Muscle of leg (tissue), 3 donors: ENCODE measurements at regions not wholly inside any gene's neighbourhood (a gene's known extent, or its start where the extent isn't known, plus 50 kb on each side); places are given as distances from the start of the nearest gene placed in this dataset.
"Not testable (repeated sequence)": the region's sequence is repeated elsewhere in the genome, so short reads cannot be mapped to it uniquely, and the experiment has no call there.

Experiments used
- DNase-seq: peaks from one replicate; pipeline ENCODE4 v3.0.0; 2013
- H3K27ac ChIP-seq: one replicate; pipeline ENCODE4 v1.5.1; 2013; ENCODE audit warnings: mild to moderate bottlenecking, low read length, control low read depth
- H3K27me3 ChIP-seq: one replicate; pipeline ENCODE4 v1.6.1; 2013; ENCODE audit warnings: low read length; ENCODE audit not compliant: control insufficient read depth, insufficient read depth
- H3K36me3 ChIP-seq: one replicate; pipeline ENCODE4 v1.6.1; 2013; ENCODE audit warnings: low read length; ENCODE audit not compliant: control insufficient read depth, insufficient read depth
- H3K4me1 ChIP-seq: one replicate; pipeline ENCODE4 v1.6.1; 2013; ENCODE audit warnings: low read length; ENCODE audit not compliant: control insufficient read depth, insufficient read depth
- H3K4me3 ChIP-seq: one replicate; pipeline ENCODE4 v1.5.1; 2013; ENCODE audit warnings: low read length, control low read depth
- H3K9me3 ChIP-seq: replicated peaks from 2 replicates; pipeline ENCODE4 v1.6.1; 2013; ENCODE audit warnings: low read depth, low read length; ENCODE audit not compliant: control insufficient read depth
- WGBS: methylation state at CpG from one replicate; pipeline ENCODE4 v1.1.5; 2013; ENCODE audit warnings: missing lambda C conversion rate; ENCODE audit not compliant: insufficient coverage; 5-methylcytosine and 5-hydroxymethylcytosine counted together

GRCh38 chr17:71769850-71770249, 351.0 kb upstream of the SOX9 start:
- H3K36me3 ChIP-seq: no peaks in the 10 kb centered on the region
- H3K4me1 ChIP-seq: no peaks in the 10 kb centered on the region
- H3K27me3 ChIP-seq: no peaks in the 10 kb centered on the region
- 0% methylated on average over 1 of the region's 2 CpGs for WGBS
- H3K27ac ChIP-seq: no peak overlapping the region
- no peak for DNase-seq
- no peaks in the 10 kb centered on the region for H3K9me3 ChIP-seq
- H3K4me3 ChIP-seq: no peak overlapping the region

GRCh38 chr17:71777048-71777640, 343.7 kb upstream of the SOX9 start:
- no peaks in the 10 kb centered on the region for H3K4me1 ChIP-seq
- H3K4me3 ChIP-seq: no peak overlapping the region
- H3K27me3 ChIP-seq: no peaks in the 10 kb centered on the region
- no peaks in the 10 kb centered on the region for H3K36me3 ChIP-seq
- no peak overlapping the region for H3K27ac ChIP-seq
- 72% methylated on average over 3 of the region's 6 CpGs for WGBS
- no peaks in the 10 kb centered on the region for H3K9me3 ChIP-seq
- no peak for DNase-seq

GRCh38 chr17:71779482-71779881, 341.3 kb upstream of the SOX9 start:
- Histone ChIP-seq H3K9me3 (no peaks in the 10 kb centered on the region), H3K4me3 (no peak overlapping the region), H3K27ac (no peak overlapping the region), H3K27me3 (no peaks in the 10 kb centered on the region), H3K36me3 (no peaks in the 10 kb centered on the region), H3K4me1 (no peaks in the 10 kb centered on the region)
- no peak for DNase-seq
- 88% methylated on average over 2 of the region's 3 CpGs for WGBS

GRCh38 chr17:71780596-71780995, 340.2 kb upstream of the SOX9 start:
- no peaks in the 10 kb centered on the region for H3K27me3 ChIP-seq
- no peaks in the 10 kb centered on the region for H3K36me3 ChIP-seq
- no peak for DNase-seq
- H3K9me3 ChIP-seq: no peaks in the 10 kb centered on the region
- H3K27ac ChIP-seq: no peak overlapping the region
- no peaks in the 10 kb centered on the region for H3K4me1 ChIP-seq
- H3K4me3 ChIP-seq: no peak overlapping the region

GRCh38 chr17:71782021-71782420, 338.8 kb upstream of the SOX9 start:
- not testable (repeated sequence) for H3K4me3 ChIP-seq, H3K9me3 ChIP-seq, DNase-seq, H3K4me1 ChIP-seq, H3K27me3 ChIP-seq, H3K27ac ChIP-seq, H3K36me3 ChIP-seq
- 74% methylated on average over 3 of the region's 8 CpGs for WGBS

- no peak for DNase-seq
- no CpG with 5 or more reads among the region's 4 CpGs for WGBS
- H3K36me3 ChIP-seq: no peaks in the 10 kb centered on the region
- H3K4me1 ChIP-seq: no peaks in the 10 kb centered on the region
- no peak overlapping the region for H3K4me3 ChIP-seq
- H3K9me3 ChIP-seq: no peaks in the 10 kb centered on the region
- H3K27ac ChIP-seq: no peak overlapping the region
- H3K27me3 ChIP-seq: no peaks in the 10 kb centered on the region
Observed at GRCh38 chr17:71790791-71791190, 330.0 kb upstream of the SOX9 start.

- DNase-seq: peak; percentile 33
- H3K9me3 ChIP-seq: no peaks in the 10 kb centered on the region
- 25% methylated on average over 1 of the region's 4 CpGs for WGBS
Observed at GRCh38 chr17:71791311-71791710, 329.5 kb upstream of the SOX9 start.

GRCh38 chr17:71792966-71793365, 327.9 kb upstream of the SOX9 start:
- Histone ChIP-seq H3K36me3 (no peaks in the 10 kb centered on the region), H3K4me3 (no peak overlapping the region), H3K27me3 (no peaks in the 10 kb centered on the region), H3K4me1 (no peaks in the 10 kb centered on the region), H3K9me3 (no peaks in the 10 kb centered on the region), H3K27ac (no peak overlapping the region)
- no peak for DNase-seq
- 86% methylated on average over 2 of the region's 7 CpGs for WGBS

More at GRCh38 chr17:71791311-71791710, 329.5 kb upstream of the SOX9 start:
- Histone ChIP-seq H3K4me1 (no peaks in the 10 kb centered on the region), H3K27ac (no peak overlapping the region), H3K27me3 (no peaks in the 10 kb centered on the region), H3K4me3 (no peak overlapping the region), H3K36me3 (no peaks in the 10 kb centered on the region)

GRCh38 chr17:71793518-71793917, 327.3 kb upstream of the SOX9 start:
- no peak for DNase-seq
- Histone ChIP-seq H3K36me3 (no peaks in the 10 kb centered on the region), H3K27me3 (no peaks in the 10 kb centered on the region), H3K4me3 (no peak overlapping the region), H3K27ac (no peak overlapping the region), H3K4me1 (no peaks in the 10 kb centered on the region), H3K9me3 (no peaks in the 10 kb centered on the region)
- 71% methylated on average over 1 of the region's 2 CpGs for WGBS

GRCh38 chr17:71798701-71799100, 322.1 kb upstream of the SOX9 start:
- H3K36me3 ChIP-seq: no peaks in the 10 kb centered on the region
- H3K4me3 ChIP-seq: no peak overlapping the region
- H3K4me1 ChIP-seq: no peaks in the 10 kb centered on the region
- whole genome bisulfite sequencing: 80% methylated on average over 1 of the region's 2 CpGs
- H3K27ac ChIP-seq: no peak overlapping the region
- no peaks in the 10 kb centered on the region for H3K27me3 ChIP-seq
- H3K9me3 ChIP-seq: no peaks in the 10 kb centered on the region
- DNase-seq: no peak

- no CpG with 5 or more reads among the region's 3 CpGs for WGBS
- Histone ChIP-seq H3K9me3 (no peaks in the 10 kb centered on the region), H3K27me3 (no peaks in the 10 kb centered on the region), H3K4me3 (no peak overlapping the region), H3K4me1 (no peaks in the 10 kb centered on the region), H3K27ac (no peak overlapping the region), H3K36me3 (no peaks in the 10 kb centered on the region)
- DNase-seq: no peak
Observed at GRCh38 chr17:71799657-71800056, 321.2 kb upstream of the SOX9 start.
